ENCODE measurements at regions not wholly inside any gene's neighbourhood (a gene's known extent, or its start where the extent isn't known, plus 50 kb on each side); places are given as distances from the start of the nearest gene placed in this dataset.

DNA sequence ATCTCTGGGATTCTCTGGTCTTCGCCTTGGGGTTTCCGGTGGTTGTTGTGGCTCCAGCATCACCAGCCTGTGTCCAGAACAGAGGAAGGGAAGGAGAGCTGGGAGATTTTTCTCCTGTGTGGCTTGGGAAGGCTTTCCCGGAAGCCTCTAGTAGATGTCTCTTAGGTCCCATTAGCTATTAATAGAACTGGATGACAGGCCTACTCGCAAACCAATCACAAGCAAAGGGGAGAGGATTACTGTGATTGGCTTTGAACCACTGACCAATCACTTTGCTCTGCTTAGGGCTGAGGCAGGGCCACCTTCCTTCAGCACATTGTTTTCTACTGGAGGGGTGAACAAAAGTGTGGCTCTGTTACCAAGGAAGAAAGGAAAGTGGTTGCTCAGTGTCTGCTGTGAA lies 203.4 kb upstream of the SULF2 start:
- no peaks in the 10 kb centered on the region for H3K4me1 Mint-ChIP-seq
- no peak overlapping the region for H3K27ac Mint-ChIP-seq
- intact Hi-C loops (cut with micrococcal nuclease) = no loop called here

DNA sequence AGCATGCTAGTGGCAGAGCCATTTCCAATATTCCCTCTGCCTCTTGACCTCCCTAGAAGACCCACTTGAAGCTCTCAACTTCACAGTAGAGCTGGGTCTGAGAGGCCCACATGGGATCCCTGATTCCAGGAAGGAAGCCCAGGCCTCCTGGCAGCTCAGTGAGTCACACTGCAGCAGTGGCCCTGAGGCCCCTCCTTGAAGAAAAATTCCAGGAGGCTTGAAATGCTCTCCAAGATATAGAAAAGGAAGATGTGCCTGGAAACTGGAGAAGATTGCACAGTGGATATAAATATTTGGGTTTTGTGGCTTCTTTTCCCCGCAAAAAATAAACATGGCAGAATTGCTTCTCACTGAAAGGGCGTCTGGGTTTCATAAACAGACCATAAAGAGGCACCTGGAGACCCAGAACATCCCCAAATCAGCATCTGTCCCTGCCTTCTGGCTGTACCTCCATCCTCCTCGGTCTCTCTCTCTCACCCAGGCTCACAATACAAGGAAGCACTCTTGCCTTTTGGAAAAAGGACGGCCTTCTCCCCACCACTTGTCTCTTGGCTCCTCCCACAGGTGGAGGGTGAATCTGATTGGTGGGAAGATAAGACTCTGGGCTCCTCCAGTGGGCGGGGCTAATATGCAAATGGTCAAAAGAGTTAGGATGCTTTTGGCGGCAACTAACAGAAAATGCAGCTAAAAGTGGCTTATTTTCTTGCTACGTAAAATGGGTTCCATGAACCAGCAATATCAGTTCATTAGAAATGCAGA lies 200.0 kb upstream of the SULF2 start:
- no peaks in the 10 kb centered on the region for H3K36me3 Mint-ChIP-seq
- H3K27me3 Mint-ChIP-seq (ENCODE audit: low read depth in 3 of 3) = peaks cover 7 to 20% (median 16%) of the 10 kb centered on the region in 3 donors
- H3K4me3 Mint-ChIP-seq = peak overlapping the region in 1 of 2 donors; percentile 9
- H3K9me3 Mint-ChIP-seq = peaks cover 0 to 7% (median 4%) of the 10 kb centered on the region in 7 donors
- Histone ChIP-seq H3K4me2 (replicated peaks; ENCODE audit: extremely low read depth, low read length, poor library complexity, severe bottlenecking) (no peak overlapping the region), H2AFZ (ENCODE audit: insufficient read depth, low read depth, low read length, poor library complexity, severe bottlenecking) (no peak overlapping the region), H3K79me2 (ENCODE audit: insufficient read depth, low read length) (no peaks in the 10 kb centered on the region), H3K27me3 (ENCODE audit: control insufficient read depth in 2 of 2, insufficient read depth in 2 of 2, low read length in 2 of 2) (no peaks in the 10 kb centered on the region), H3K9ac (ENCODE audit: insufficient read depth, low read length, poor library complexity, severe bottlenecking) (no peak overlapping the region), H4K20me1 (ENCODE audit: insufficient read depth, low read length) (no peaks in the 10 kb centered on the region), H3K9me3 (replicated peaks in 1 of 2; ENCODE audit: control insufficient read depth in 1 of 2, insufficient read depth in 1 of 2, low read length in 2 of 2) (no peaks in the 10 kb centered on the region), H3K27ac (ENCODE audit: low read depth in 1 of 2, low read length in 2 of 2) (no peak overlapping the region), H3K4me3 (replicated peaks in 1 of 3; ENCODE audit: low read depth in 2 of 3, low read length in 3 of 3) (no peak overlapping the region), H3K4me1 (ENCODE audit: control insufficient read depth in 1 of 2, insufficient read depth in 2 of 2, low read length in 2 of 2) (no peaks in the 10 kb centered on the region), H3K36me3 (replicated peaks in 1 of 2; ENCODE audit: control insufficient read depth in 1 of 2, insufficient read depth in 2 of 2, low read length in 2 of 2) (no peaks in the 10 kb centered on the region)
- intact Hi-C loops (cut with micrococcal nuclease) = no loop called here
- H3K4me1 Mint-ChIP-seq = peaks cover 1% of the 10 kb centered on the region
- TF ChIP-seq CTCF (IDR thresholded peaks at IDR 0.05) = no peak
- no peak overlapping the region for H3K27ac Mint-ChIP-seq
- WGBS (ENCODE audit: insufficient coverage) = 89% methylated on average over 3 of the region's 7 CpGs
- DNase-seq = no peak

More for the DNA sequence above, 203.4 kb upstream of the SULF2 start:
- DNase-seq = no peak
- Mint-ChIP-seq H3K9me3 (peaks cover 7 to 17% (median 11%) of the 10 kb centered on the region in 7 donors), H3K4me3 (no peak overlapping the region), H3K36me3 (no peaks in the 10 kb centered on the region), H3K27me3 (ENCODE audit: low read depth in 3 of 3) (peaks cover 7 to 15% (median 9%) of the 10 kb centered on the region in 3 donors)
- WGBS (ENCODE audit: insufficient coverage) = 100% methylated on average over 2 of the region's 4 CpGs
- H3K79me2 ChIP-seq (ENCODE audit: insufficient read depth, low read length) = no peaks in the 10 kb centered on the region
- H3K4me3 ChIP-seq (replicated peaks in 1 of 3; ENCODE audit: low read depth in 2 of 3, low read length in 3 of 3) = no peak overlapping the region
- H3K27me3 ChIP-seq (ENCODE audit: control insufficient read depth in 2 of 2, insufficient read depth in 2 of 2, low read length in 2 of 2) = no peaks in the 10 kb centered on the region
- no peaks in the 10 kb centered on the region for H3K4me1 ChIP-seq (ENCODE audit: control insufficient read depth in 1 of 2, insufficient read depth in 2 of 2, low read length in 2 of 2)
- H4K20me1 ChIP-seq (ENCODE audit: insufficient read depth, low read length) = no peaks in the 10 kb centered on the region
- H3K9ac ChIP-seq (ENCODE audit: insufficient read depth, low read length, poor library complexity, severe bottlenecking) = no peak overlapping the region
- TF ChIP-seq CTCF (IDR thresholded peaks at IDR 0.05) = no peak
- no peak overlapping the region for H2AFZ ChIP-seq (ENCODE audit: insufficient read depth, low read depth, low read length, poor library complexity, severe bottlenecking)
- H3K27ac ChIP-seq (ENCODE audit: low read depth in 1 of 2, low read length in 2 of 2) = no peak overlapping the region
- H3K9me3 ChIP-seq (replicated peaks in 1 of 2; ENCODE audit: control insufficient read depth in 1 of 2, insufficient read depth in 1 of 2, low read length in 2 of 2) = peaks cover 10 to 11% of the 10 kb centered on the region in 2 donors
- no peak overlapping the region for H3K4me2 ChIP-seq (replicated peaks; ENCODE audit: extremely low read depth, low read length, poor library complexity, severe bottlenecking)
- no peaks in the 10 kb centered on the region for H3K36me3 ChIP-seq (replicated peaks in 1 of 2; ENCODE audit: control insufficient read depth in 1 of 2, insufficient read depth in 2 of 2, low read length in 2 of 2)

All from CD14-positive monocyte (primary cell).